Fibroblast of skin of back (primary cell): ENCODE measurements at regions not wholly inside any gene's neighbourhood (a gene's known extent, or its start where the extent isn't known, plus 50 kb on each side); places are given as distances from the start of the nearest gene placed in this dataset.

ENCODE experiments used
- DNase-seq: peaks from one replicate; pipeline ENCODE4 v3.0.0-alpha.2; 2013

- DNase-seq: no peak
Measured at GRCh38 chr10:128950159-128950915, 516.7 kb upstream of the MGMT start.

GRCh38 chr10:128950916-128951275 is 516.1 kb upstream of the MGMT start:
- no peak for DNase-seq

GRCh38 chr10:128952856-128953255 is 514.2 kb upstream of the MGMT start:
- DNase-seq: no peak

- DNase-seq: no peak
Measured at GRCh38 chr10:128956149-128956548, 510.9 kb upstream of the MGMT start.

GRCh38 chr10:128957221-128957620 is 509.8 kb upstream of the MGMT start:
- DNase-seq: no peak

GRCh38 chr10:128958834-128959690 is 508.0 kb upstream of the MGMT start:
- no peak for DNase-seq

- DNase-seq: no peak
Measured at GRCh38 chr10:128959746-128960145, 507.3 kb upstream of the MGMT start.

GRCh38 chr10:128960517-128960916 is 506.5 kb upstream of the MGMT start:
- DNase-seq: no peak

- DNase-seq: no peak
Measured at GRCh38 chr10:128962182-128962581, 504.9 kb upstream of the MGMT start.

- no peak for DNase-seq
Measured at GRCh38 chr10:128963211-128964099, 503.6 kb upstream of the MGMT start.

- DNase-seq: no peak
Measured at GRCh38 chr10:128964100-128964403, 503.0 kb upstream of the MGMT start.

- DNase-seq: no peak
Measured at GRCh38 chr10:128967980-128968756, 498.9 kb upstream of the MGMT start.

- DNase-seq: no peak
Measured at GRCh38 chr10:128969551-128969950, 497.5 kb upstream of the MGMT start.

- DNase-seq: no peak
Measured at GRCh38 chr10:128971374-128972035, 495.5 kb upstream of the MGMT start.

GRCh38 chr10:128972036-128972405 is 495.0 kb upstream of the MGMT start:
- DNase-seq: no peak

GRCh38 chr10:128973221-128973620 is 493.8 kb upstream of the MGMT start:
- DNase-seq: no peak

GRCh38 chr10:128976856-128977255 is 490.2 kb upstream of the MGMT start:
- DNase-seq: no peak

- DNase-seq: no peak
Measured at GRCh38 chr10:128978211-128978610, 488.8 kb upstream of the MGMT start.

- DNase-seq: no peak
Measured at GRCh38 chr10:128979405-128979804, 487.6 kb upstream of the MGMT start.

GRCh38 chr10:128981251-128981650 is 485.8 kb upstream of the MGMT start:
- no peak for DNase-seq

GRCh38 chr10:128981881-128982615 is 485.0 kb upstream of the MGMT start:
- no peak for DNase-seq
